Fibroblast of the aortic adventitia (primary cell): ENCODE measurements at regions not wholly inside any gene's neighbourhood (a gene's known extent, or its start where the extent isn't known, plus 50 kb on each side); places are given as distances from the start of the nearest gene placed in this dataset.

Source experiments
- DNase-seq: peaks from one replicate; pipeline ENCODE4 v3.0.0-alpha.2; 2010; ENCODE audit warnings: low read depth
- H3K4me3 ChIP-seq: 2 replicates; pipeline ENCODE4 v1.5.1; 2011; ENCODE audit warnings: low read depth, mild to moderate bottlenecking, control low read depth, low read length, moderate library complexity
- CTCF ChIP-seq: IDR thresholded peaks from 2 replicates; pipeline ENCODE4 v1.5.1; 2011; ENCODE audit warnings: mild to moderate bottlenecking, low read length, control low read depth, inconsistent platforms; ENCODE audit not compliant: insufficient read depth

DNA sequence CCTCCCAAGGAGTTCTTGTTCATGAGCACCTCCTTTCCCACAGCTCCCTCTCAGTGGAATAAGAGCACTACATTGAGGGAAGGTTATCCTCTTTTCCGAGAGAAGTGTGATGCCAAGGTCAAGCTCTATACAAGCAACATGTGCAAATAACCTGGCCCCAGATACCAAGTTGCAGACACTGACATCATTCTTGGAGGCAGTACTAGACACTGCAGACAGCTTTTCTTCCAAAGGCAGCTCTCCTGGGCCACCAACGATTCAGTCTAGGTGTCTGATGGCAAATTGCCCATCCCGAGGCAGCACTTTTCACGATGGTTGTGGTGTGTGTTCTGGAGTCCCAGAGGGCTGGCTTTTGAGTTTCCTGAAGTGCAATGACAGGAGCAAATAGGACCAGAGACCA, 384.9 kb downstream of the TLL1 start:
- no peak for DNase-seq
- no peak for TF ChIP-seq CTCF
- no peak overlapping the region for H3K4me3 ChIP-seq

DNA sequence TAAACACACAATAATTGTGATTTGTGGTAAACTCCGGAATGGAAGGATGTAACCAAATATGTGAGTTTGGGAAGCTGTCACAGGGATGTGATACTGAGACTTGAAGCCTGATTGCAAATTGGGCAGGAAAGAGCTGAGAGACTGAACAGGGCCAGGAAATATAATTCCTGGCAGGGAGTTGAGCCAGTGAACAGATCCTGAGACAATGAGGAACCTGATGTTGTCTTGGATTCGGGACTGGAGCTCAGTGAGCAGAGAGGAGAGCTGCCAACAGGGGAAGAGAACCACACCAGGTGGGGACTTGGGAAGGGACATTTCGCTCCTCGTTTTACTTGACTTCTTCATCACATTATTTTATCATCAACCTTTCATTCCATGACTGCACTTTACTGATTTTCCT, 386.0 kb downstream of the TLL1 start:
- no peak for DNase-seq
- H3K4me3 ChIP-seq: no peak overlapping the region
- no peak for TF ChIP-seq CTCF

DNA sequence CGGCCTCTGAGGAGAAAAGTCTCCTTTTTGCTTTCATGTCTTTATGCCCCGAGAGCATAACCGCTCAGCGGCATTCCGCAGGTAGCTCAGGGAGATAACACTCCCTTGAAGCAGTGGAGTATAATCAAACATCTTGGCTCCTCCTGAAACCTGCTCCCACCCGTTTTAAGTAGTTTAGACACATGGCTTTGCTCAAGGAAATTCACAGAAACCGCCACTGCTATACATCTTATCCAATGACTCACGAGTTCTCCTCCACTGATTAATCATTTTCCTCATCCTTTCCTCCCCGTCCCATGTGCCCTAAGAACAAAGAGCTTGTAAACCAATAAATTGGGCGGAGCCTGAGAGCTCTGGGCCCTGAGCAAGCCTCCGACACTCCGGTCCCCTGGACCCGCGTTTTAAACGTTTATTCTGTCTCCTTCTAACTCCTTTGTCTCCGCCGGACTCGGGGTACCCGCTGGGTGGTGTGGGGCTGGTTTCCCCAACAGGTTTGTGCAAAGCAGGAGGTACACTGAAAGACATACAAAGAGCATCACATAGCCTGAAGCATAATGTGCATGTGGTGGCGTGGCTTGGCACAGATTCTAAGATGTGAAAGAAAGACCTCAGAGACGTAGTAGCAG, 401.2 kb downstream of the TLL1 start:
- TF ChIP-seq CTCF: no peak
- no peak for DNase-seq
- H3K4me3 ChIP-seq: no peak overlapping the region

GRCh38 chr4:166274775-166275174, 401.7 kb downstream of the TLL1 start:
- no peak overlapping the region for H3K4me3 ChIP-seq
- no peak for TF ChIP-seq CTCF
- DNase-seq: no peak

- DNase-seq: peak; percentile 67
- no peak for TF ChIP-seq CTCF
Measured at GRCh38 chr4:166277401-166277800, 404.4 kb downstream of the TLL1 start.

GRCh38 chr4:166277853-166278252, 404.8 kb downstream of the TLL1 start:
- no peak overlapping the region for H3K4me3 ChIP-seq
- DNase-seq: no peak
- no peak for TF ChIP-seq CTCF

More at GRCh38 chr4:166277401-166277800, 404.4 kb downstream of the TLL1 start:
- no peak overlapping the region for H3K4me3 ChIP-seq

DNA sequence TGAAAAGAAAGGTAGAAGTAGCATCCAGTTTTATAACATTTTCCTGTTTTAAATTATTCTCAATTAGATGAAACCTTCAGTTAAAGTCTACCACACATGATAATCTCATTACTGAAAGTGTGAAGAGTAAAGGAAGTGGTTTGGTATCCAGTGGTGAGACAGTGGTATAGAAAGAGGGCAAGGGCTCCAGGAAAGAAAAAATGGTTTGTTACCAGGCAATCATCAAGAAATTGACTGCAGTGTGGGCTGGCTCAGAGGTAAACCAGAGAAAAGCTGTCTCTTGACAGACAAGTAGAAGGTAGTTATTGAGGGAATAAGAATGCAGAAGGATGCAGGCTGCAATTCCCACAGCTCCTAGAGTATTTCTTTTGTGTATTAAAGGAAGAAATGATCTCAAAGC, 406.2 kb downstream of the TLL1 start:
- TF ChIP-seq CTCF: no peak
- DNase-seq: no peak
- H3K4me3 ChIP-seq: no peak overlapping the region
